SW480 (cell line): ENCODE measurements at regions not wholly inside any gene's neighbourhood (a gene's known extent, or its start where the extent isn't known, plus 50 kb on each side); places are given as distances from the start of the nearest gene placed in this dataset.

Source experiments
- DNase-seq: peaks from one replicate; pipeline ENCODE4 v3.0.0-alpha.2; 2016; ENCODE audit warnings: low spot score

- DNase-seq, result no peak
Measured at GRCh38 chr15:27619204-27619603, 479.9 kb downstream of the OCA2 start.

- DNase-seq, result no peak
Measured at GRCh38 chr15:27617013-27617412, 482.1 kb downstream of the OCA2 start.

- no peak for DNase-seq
Measured at GRCh38 chr15:27608248-27608647, 490.9 kb downstream of the OCA2 start.

- DNase-seq, result no peak
Measured at GRCh38 chr15:27601239-27601960, 497.7 kb downstream of the OCA2 start.

GRCh38 chr15:27599034-27599433, 500.1 kb downstream of the OCA2 start:
- no peak for DNase-seq

- no peak for DNase-seq
Measured at GRCh38 chr15:27598251-27599009, 500.7 kb downstream of the OCA2 start.

- DNase-seq, result no peak
Measured at GRCh38 chr15:27595211-27595610, 503.9 kb downstream of the OCA2 start.

- DNase-seq, result no peak
Measured at GRCh38 chr15:27592036-27592760, 506.9 kb downstream of the OCA2 start.
